ENCODE measurements at regions not wholly inside any gene's neighbourhood (a gene's known extent, or its start where the extent isn't known, plus 50 kb on each side); places are given as distances from the start of the nearest gene placed in this dataset.

DNA sequence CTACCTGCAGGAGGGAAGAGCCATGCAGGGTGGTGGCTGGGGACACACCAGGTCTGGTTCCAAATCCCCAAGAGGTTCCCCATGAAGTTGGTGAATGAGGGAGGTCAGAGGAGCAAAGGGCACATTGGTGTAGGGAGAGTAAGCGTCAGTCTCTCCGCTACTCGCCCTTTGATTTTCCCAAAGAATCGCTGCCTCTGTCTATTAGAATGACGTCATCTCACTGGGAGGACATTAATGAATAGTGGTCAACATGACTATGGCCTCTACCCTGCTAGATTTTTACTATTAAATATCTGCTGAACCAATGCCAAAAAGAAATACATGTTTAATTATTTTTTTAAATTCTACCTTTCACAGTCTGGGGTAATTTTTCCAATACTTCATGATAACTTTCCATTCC is 109.6 kb upstream of the SNTG2 start:
- TF ChIP-seq POLR2AphosphoS5 (IDR thresholded peaks at IDR 0.05; ENCODE audit: low read depth, low read length) (no peak), FOXM1 (IDR thresholded peaks at IDR 0.05; ENCODE audit: low read depth) (no peak), YY1 (IDR thresholded peaks at IDR 0.05; ENCODE audit: low read depth) (no peak), CTCF (IDR thresholded peaks at IDR 0.05) (no peak), TAF1 (IDR thresholded peaks at IDR 0.05; ENCODE audit: borderline replicate concordance, low read depth, low read length) (no peak), FOXJ3 (CRISPR knock-in tag; IDR thresholded peaks at IDR 0.05) (no peak), RXRA (IDR thresholded peaks at IDR 0.05; ENCODE audit: borderline replicate concordance, low read depth) (no peak)
- TF ChIP-seq, protein P1, sequence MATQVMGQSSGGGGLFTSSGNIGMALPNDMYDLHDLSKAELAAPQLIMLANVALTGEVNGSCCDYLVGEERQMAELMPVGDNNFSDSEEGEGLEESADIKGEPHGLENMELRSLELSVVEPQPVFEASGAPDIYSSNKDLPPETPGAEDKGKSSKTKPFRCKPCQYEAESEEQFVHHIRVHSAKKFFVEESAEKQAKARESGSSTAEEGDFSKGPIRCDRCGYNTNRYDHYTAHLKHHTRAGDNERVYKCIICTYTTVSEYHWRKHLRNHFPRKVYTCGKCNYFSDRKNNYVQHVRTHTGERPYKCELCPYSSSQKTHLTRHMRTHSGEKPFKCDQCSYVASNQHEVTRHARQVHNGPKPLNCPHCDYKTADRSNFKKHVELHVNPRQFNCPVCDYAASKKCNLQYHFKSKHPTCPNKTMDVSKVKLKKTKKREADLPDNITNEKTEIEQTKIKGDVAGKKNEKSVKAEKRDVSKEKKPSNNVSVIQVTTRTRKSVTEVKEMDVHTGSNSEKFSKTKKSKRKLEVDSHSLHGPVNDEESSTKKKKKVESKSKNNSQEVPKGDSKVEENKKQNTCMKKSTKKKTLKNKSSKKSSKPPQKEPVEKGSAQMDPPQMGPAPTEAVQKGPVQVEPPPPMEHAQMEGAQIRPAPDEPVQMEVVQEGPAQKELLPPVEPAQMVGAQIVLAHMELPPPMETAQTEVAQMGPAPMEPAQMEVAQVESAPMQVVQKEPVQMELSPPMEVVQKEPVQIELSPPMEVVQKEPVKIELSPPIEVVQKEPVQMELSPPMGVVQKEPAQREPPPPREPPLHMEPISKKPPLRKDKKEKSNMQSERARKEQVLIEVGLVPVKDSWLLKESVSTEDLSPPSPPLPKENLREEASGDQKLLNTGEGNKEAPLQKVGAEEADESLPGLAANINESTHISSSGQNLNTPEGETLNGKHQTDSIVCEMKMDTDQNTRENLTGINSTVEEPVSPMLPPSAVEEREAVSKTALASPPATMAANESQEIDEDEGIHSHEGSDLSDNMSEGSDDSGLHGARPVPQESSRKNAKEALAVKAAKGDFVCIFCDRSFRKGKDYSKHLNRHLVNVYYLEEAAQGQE (IDR thresholded peaks at IDR 0.05; ENCODE audit: low read depth, low read length) = no peak
